Upper lobe of right lung (tissue), 1 donor: ENCODE measurements at regions not wholly inside any gene's neighbourhood (a gene's known extent, or its start where the extent isn't known, plus 50 kb on each side); places are given as distances from the start of the nearest gene placed in this dataset.

Source experiments
- ATAC-seq: fragments of 200-7000 bp; cut with Tn5 transposase; one replicate; pipeline ENCODE4 v1.9.1; 2020; ENCODE audit warnings: mild to moderate bottlenecking, moderate library complexity
- DNase-seq: peaks from one replicate; pipeline ENCODE4 v3.0.0-alpha.2; 2020
- H3K27ac ChIP-seq: fragments of 200-600 bp; one replicate; pipeline ENCODE4 v1.8.0; 2022
- H3K27me3 ChIP-seq: fragments of 200-600 bp; one replicate; pipeline ENCODE4 v1.8.0; 2022; ENCODE audit warnings: mild to moderate bottlenecking
- H3K36me3 ChIP-seq: fragments of 200-600 bp; one replicate; pipeline ENCODE4 v1.8.0; 2022
- H3K4me1 ChIP-seq: fragments of 200-600 bp; one replicate; pipeline ENCODE4 v1.8.0; 2022
- H3K4me3 ChIP-seq: fragments of 200-600 bp; one replicate; pipeline ENCODE4 v1.8.0; 2022; ENCODE audit warnings: mild to moderate bottlenecking
- H3K9me3 ChIP-seq: fragments of 200-600 bp; one replicate; pipeline ENCODE4 v1.8.0; 2022
- intact Hi-C: fragments of 100-400 bp; cut with DNase I; formaldehyde crosslinking; loops from one replicate; pipeline ENCODE4 v1.11.0; 2022
- TF ChIP-seq, protein P1 (sequence below): fragments of 200-600 bp; IDR thresholded peaks from one replicate; pipeline ENCODE4 v1.8.0; 2022; ENCODE audit warnings: antibody characterized with exemption
- donor health status: DM: no; HTN: yes; CAD: no; lungs with severe emphysema.

- no peak for DNase-seq
- intact Hi-C loops, result no loop called here
- H3K36me3 ChIP-seq, result no peaks in the 10 kb centered on the region
- no peaks in the 10 kb centered on the region for H3K9me3 ChIP-seq
- H3K27me3 ChIP-seq, result no peaks in the 10 kb centered on the region
- no peak for ATAC-seq
- TF ChIP-seq, protein P1, sequence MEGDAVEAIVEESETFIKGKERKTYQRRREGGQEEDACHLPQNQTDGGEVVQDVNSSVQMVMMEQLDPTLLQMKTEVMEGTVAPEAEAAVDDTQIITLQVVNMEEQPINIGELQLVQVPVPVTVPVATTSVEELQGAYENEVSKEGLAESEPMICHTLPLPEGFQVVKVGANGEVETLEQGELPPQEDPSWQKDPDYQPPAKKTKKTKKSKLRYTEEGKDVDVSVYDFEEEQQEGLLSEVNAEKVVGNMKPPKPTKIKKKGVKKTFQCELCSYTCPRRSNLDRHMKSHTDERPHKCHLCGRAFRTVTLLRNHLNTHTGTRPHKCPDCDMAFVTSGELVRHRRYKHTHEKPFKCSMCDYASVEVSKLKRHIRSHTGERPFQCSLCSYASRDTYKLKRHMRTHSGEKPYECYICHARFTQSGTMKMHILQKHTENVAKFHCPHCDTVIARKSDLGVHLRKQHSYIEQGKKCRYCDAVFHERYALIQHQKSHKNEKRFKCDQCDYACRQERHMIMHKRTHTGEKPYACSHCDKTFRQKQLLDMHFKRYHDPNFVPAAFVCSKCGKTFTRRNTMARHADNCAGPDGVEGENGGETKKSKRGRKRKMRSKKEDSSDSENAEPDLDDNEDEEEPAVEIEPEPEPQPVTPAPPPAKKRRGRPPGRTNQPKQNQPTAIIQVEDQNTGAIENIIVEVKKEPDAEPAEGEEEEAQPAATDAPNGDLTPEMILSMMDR, result no peak
- no peak overlapping the region for H3K27ac ChIP-seq
- H3K4me3 ChIP-seq, result no peak overlapping the region
- no peaks in the 10 kb centered on the region for H3K4me1 ChIP-seq
Observed at GRCh38 chr18:39494211-39494896, 1928.8 kb upstream of the CELF4 start.

GRCh38 chr18:39491408-39491807 lies 1925.8 kb upstream of the CELF4 start:
- H3K36me3 ChIP-seq, result no peaks in the 10 kb centered on the region
- no peak overlapping the region for H3K4me3 ChIP-seq
- H3K9me3 ChIP-seq, result no peaks in the 10 kb centered on the region
- H3K27ac ChIP-seq, result no peak overlapping the region
- intact Hi-C loops, result no loop called here
- no peaks in the 10 kb centered on the region for H3K27me3 ChIP-seq
- ATAC-seq, result no peak
- TF ChIP-seq, protein P1, result no peak
- H3K4me1 ChIP-seq, result no peaks in the 10 kb centered on the region
- no peak for DNase-seq

DNA sequence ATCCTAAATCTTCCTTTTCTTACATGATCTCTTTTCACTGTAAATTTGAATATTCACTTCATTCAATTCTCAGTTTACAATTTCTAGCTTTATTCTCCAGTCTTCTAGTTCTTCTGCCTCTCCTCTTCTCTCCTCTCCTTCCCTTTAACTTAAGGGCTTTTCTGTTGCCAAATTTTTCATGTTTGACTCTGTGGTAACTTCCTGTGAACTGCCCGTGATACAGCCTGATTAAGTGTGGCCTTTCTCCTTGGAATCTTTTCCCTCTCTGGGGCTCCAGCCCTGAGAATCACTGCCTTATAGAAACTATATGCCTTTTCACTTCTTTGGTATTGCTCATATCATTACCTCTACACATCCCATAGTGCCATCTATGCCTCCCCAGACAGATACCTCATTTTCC lies 1923.8 kb upstream of the CELF4 start:
- Histone ChIP-seq H3K36me3 (no peaks in the 10 kb centered on the region), H3K9me3 (no peaks in the 10 kb centered on the region), H3K27me3 (no peaks in the 10 kb centered on the region), H3K4me1 (no peaks in the 10 kb centered on the region), H3K27ac (no peak overlapping the region), H3K4me3 (no peak overlapping the region)
- no peak for ATAC-seq
- TF ChIP-seq, protein P1, result no peak
- intact Hi-C loops, result no loop called here
- no peak for DNase-seq

- no peaks in the 10 kb centered on the region for H3K4me1 ChIP-seq
- H3K9me3 ChIP-seq, result no peaks in the 10 kb centered on the region
- ATAC-seq (no peak), DNase-seq (no peak)
- intact Hi-C loops, result no loop called here
- no peak overlapping the region for H3K4me3 ChIP-seq
- TF ChIP-seq, protein P1, result no peak
- H3K27me3 ChIP-seq, result no peaks in the 10 kb centered on the region
- no peak overlapping the region for H3K27ac ChIP-seq
- no peaks in the 10 kb centered on the region for H3K36me3 ChIP-seq
Observed at GRCh38 chr18:39487932-39488331, 1922.3 kb upstream of the CELF4 start.

- H3K36me3 ChIP-seq, result no peaks in the 10 kb centered on the region
Observed at GRCh38 chr18:39486268-39486667, 1920.7 kb upstream of the CELF4 start.

More at GRCh38 chr18:39486268-39486667, 1920.7 kb upstream of the CELF4 start:
- H3K9me3 ChIP-seq, result no peaks in the 10 kb centered on the region
- no peaks in the 10 kb centered on the region for H3K27me3 ChIP-seq
- no peak overlapping the region for H3K4me3 ChIP-seq
- intact Hi-C loops, result no loop called here
- TF ChIP-seq, protein P1, result no peak
- no peak overlapping the region for H3K27ac ChIP-seq
- no peaks in the 10 kb centered on the region for H3K4me1 ChIP-seq
- ATAC-seq (no peak), DNase-seq (no peak)
